IMR-90 (cell line): ENCODE measurements at regions not wholly inside any gene's neighbourhood (a gene's known extent, or its start where the extent isn't known, plus 50 kb on each side); places are given as distances from the start of the nearest gene placed in this dataset.

ENCODE experiments used
- ATAC-seq: fragments of 200-7000 bp; cut with Tn5 transposase; 2 replicates; pipeline ENCODE4 v1.9.1; 2020; ENCODE audit warnings: low read depth, mild to moderate bottlenecking, moderate library complexity
- BruUV-seq: library from RNA; stranded (reverse); fragments of 400-500 nt; replicated peaks from 2 replicates; lab custom pipeline; 2021; lab: Mats Ljungman, UMichigan
- CTCF ChIA-PET: fragments of 300-600 bp; formaldehyde crosslinking; extraction: SDS; loops from one replicate; lab custom pipeline; 2021; ENCODE audit warnings: antibody characterized with exemption; lab: Yijun Ruan, JAX
- POLR2A ChIA-PET: fragments of 300-600 bp; sonication (Branson Sonifier 250); formaldehyde crosslinking; loops from one replicate; lab custom pipeline; 2022; ENCODE audit warnings: antibody characterized with exemption; ENCODE audit not compliant: unreplicated experiment; lab: Charles Lee
- DNase-seq: peaks from one replicate; pipeline ENCODE4 v3.0.0; 2013
- H2AFZ ChIP-seq: replicated peaks from 2 replicates; pipeline ENCODE3; 2013; ENCODE audit warnings: low read length, mild to moderate bottlenecking; ENCODE audit not compliant: poor library complexity
- H2AK5ac ChIP-seq: 2 replicates; pipeline ENCODE4 v1.6.1; 2013; ENCODE audit warnings: low read depth, low read length, inconsistent platforms
- H2AK9ac ChIP-seq: replicated peaks from 2 replicates; pipeline ENCODE3; 2013; ENCODE audit warnings: mild to moderate bottlenecking, low read depth, low read length, moderate library complexity; ENCODE audit not compliant: poor library complexity
- H2BK120ac ChIP-seq: 2 replicates; pipeline ENCODE4 v1.6.1; 2013; ENCODE audit warnings: low read depth, low read length, inconsistent platforms
- H2BK15ac ChIP-seq: 3 replicates; pipeline ENCODE4 v1.6.1; 2013; ENCODE audit warnings: low read depth, low read length, inconsistent platforms
- H2BK20ac ChIP-seq: 2 replicates; pipeline ENCODE4 v1.6.1; 2013; ENCODE audit warnings: low read depth, mild to moderate bottlenecking, inconsistent platforms, low read length, moderate library complexity
- H2BK5ac ChIP-seq: 2 replicates; pipeline ENCODE4 v1.6.1; 2013; ENCODE audit warnings: mild to moderate bottlenecking, low read depth, low read length, inconsistent platforms; ENCODE audit not compliant: poor library complexity, severe bottlenecking
- H3K14ac ChIP-seq: replicated peaks from 2 replicates; pipeline ENCODE4 v1.6.1; 2013; ENCODE audit warnings: low read depth, low read length, inconsistent platforms
- H3K18ac ChIP-seq: 2 replicates; pipeline ENCODE4 v1.6.1; 2013; ENCODE audit warnings: low read depth, low read length, control low read depth
- H3K23ac ChIP-seq: 2 replicates; pipeline ENCODE4 v1.6.1; 2013; ENCODE audit warnings: low read depth, low read length, inconsistent platforms
- H3K27ac ChIP-seq: 2 replicates; pipeline ENCODE4 v1.5.1; 2013; ENCODE audit warnings: mild to moderate bottlenecking, control low read depth, low read length; ENCODE audit not compliant: insufficient read depth
- H3K27me3 ChIP-seq: 2 replicates; pipeline ENCODE4 v1.6.1; 2013; ENCODE audit warnings: low read length; ENCODE audit not compliant: control insufficient read depth, insufficient read depth
- H3K36me3 ChIP-seq: 2 replicates; pipeline ENCODE4 v1.6.1; 2013; ENCODE audit warnings: low read length, mixed read lengths; ENCODE audit not compliant: control insufficient read depth, insufficient read depth
- H3K4ac ChIP-seq: 2 replicates; pipeline ENCODE4 v1.6.1; 2013; ENCODE audit warnings: low read depth, low read length, inconsistent platforms
- H3K4me1 ChIP-seq: 2 replicates; pipeline ENCODE4 v1.6.1; 2013; ENCODE audit warnings: low read length, mixed read lengths; ENCODE audit not compliant: control insufficient read depth, insufficient read depth
- H3K4me2 ChIP-seq: 2 replicates; pipeline ENCODE4 v1.6.1; 2013; ENCODE audit warnings: low read depth, mild to moderate bottlenecking, control low read depth, low read length, moderate library complexity
- H3K4me3 ChIP-seq: 2 replicates; pipeline ENCODE4 v1.5.1; 2013; ENCODE audit warnings: low read depth, mild to moderate bottlenecking, control low read depth, low read length, moderate library complexity; ENCODE audit not compliant: insufficient read depth
- H3K56ac ChIP-seq: 2 replicates; pipeline ENCODE4 v1.6.1; 2013; ENCODE audit warnings: low read length, inconsistent platforms; ENCODE audit not compliant: insufficient read depth; ENCODE audit errors: extremely low read depth
- H3K79me1 ChIP-seq, 2 experiments: 2 replicates each; pipeline ENCODE4 v1.6.1; 2013; ENCODE audit warnings: low read length in 2 of 2, inconsistent platforms in 1 of 2, low read depth in 1 of 2
- H3K9ac ChIP-seq: 2 replicates; pipeline ENCODE4 v1.6.1; 2013; ENCODE audit warnings: low read depth, low read length, control low read depth
- H3K9me1 ChIP-seq: 2 replicates; pipeline ENCODE4 v1.6.1; 2013; ENCODE audit warnings: low read length, inconsistent platforms; ENCODE audit not compliant: insufficient read depth
- H3K9me3 ChIP-seq: 2 replicates; pipeline ENCODE4 v1.6.1; 2013; ENCODE audit warnings: low read length; ENCODE audit not compliant: control insufficient read depth, insufficient read depth
- H4K20me1 ChIP-seq: 2 replicates; pipeline ENCODE4 v1.6.1; 2013; ENCODE audit warnings: low read length, inconsistent platforms; ENCODE audit not compliant: insufficient read depth
- H4K5ac ChIP-seq: 2 replicates; pipeline ENCODE4 v1.6.1; 2013; ENCODE audit warnings: mild to moderate bottlenecking, low read depth, low read length, control low read depth
- H4K8ac ChIP-seq, 2 experiments: 2 replicates each; pipeline ENCODE4 v1.6.1; 2013; ENCODE audit warnings: low read depth in 2 of 2, low read length in 2 of 2, control low read depth in 1 of 2, inconsistent platforms in 1 of 2
- H4K91ac ChIP-seq: 2 replicates; pipeline ENCODE4 v1.6.1; 2013; ENCODE audit warnings: low read depth, low read length, inconsistent platforms; ENCODE audit not compliant: insufficient read depth
- BHLHE40 ChIP-seq: fragments of 150-350 bp; IDR thresholded peaks from 2 replicates; pipeline ENCODE4 v1.6.1; 2016; ENCODE audit warnings: mild to moderate bottlenecking, low read depth, low read length
- POLR2A ChIP-seq: IDR thresholded peaks from 2 replicates; pipeline ENCODE4 v1.6.1; 2012; ENCODE audit warnings: mild to moderate bottlenecking, low read depth, low read length
- dilution Hi-C: fragments of 300-500 bp; cut with HindIII; formaldehyde crosslinking; loops from one replicate; pipeline ENCODE4 v1.14.3; 2018; ENCODE audit warnings: low sequenced_read_pairs; ENCODE audit not compliant: unreplicated experiment
- in situ Hi-C: fragments of 300-500 bp; cut with MboI; formaldehyde crosslinking; loops from 3 replicates; pipeline ENCODE4 v1.14.3; 2019; ENCODE audit warnings: low sequenced_read_pairs, inconsistent platforms, mixed read lengths
- intact Hi-C: fragments of 100-400 bp; cut with micrococcal nuclease; formaldehyde crosslinking; loops from 2 replicates; pipeline ENCODE4 v1.10.0; 2022

- DNase-seq (no peak), ATAC-seq (no peak)
- no peak overlapping the region for H2AFZ ChIP-seq
- H3K4me1 ChIP-seq = no peaks in the 10 kb centered on the region; the same call in 1 of the 2 replicates
- ChIA-PET CTCF (no interaction called here), POLR2A (no interaction called here)
- H3K9me1 ChIP-seq = no peaks in the 10 kb centered on the region
- no peak overlapping the region for H3K9ac ChIP-seq
- no peak overlapping the region for H3K4me2 ChIP-seq
- H2BK15ac ChIP-seq = no peak overlapping the region
- TF ChIP-seq POLR2A = no peak
- no peak for TF ChIP-seq BHLHE40
- no peaks in the 10 kb centered on the region for H3K36me3 ChIP-seq
- H2AK9ac ChIP-seq = no peak overlapping the region
- H3K27ac ChIP-seq = no peak overlapping the region
- H3K18ac ChIP-seq = no peak overlapping the region
- H3K79me1 ChIP-seq = no peaks in the 10 kb centered on the region
- no peak overlapping the region for H3K23ac ChIP-seq
- intact Hi-C loops = no loop called here
- H3K4me3 ChIP-seq = no peak overlapping the region
- dilution Hi-C loops = no loop called here
- H2BK5ac ChIP-seq = no peak overlapping the region
- H4K5ac ChIP-seq = no peak overlapping the region
- no peak overlapping the region for H4K8ac ChIP-seq
- no peak overlapping the region for H2BK20ac ChIP-seq
- no TSS peak for BruUV-seq
- H4K20me1 ChIP-seq = no peaks in the 10 kb centered on the region
- no peak overlapping the region for H3K56ac ChIP-seq
- no peak overlapping the region for H3K4ac ChIP-seq
- H3K9me3 ChIP-seq = no peaks in the 10 kb centered on the region
- peaks cover 30% of the 10 kb centered on the region for H3K27me3 ChIP-seq
- H3K14ac ChIP-seq = no peak overlapping the region
- no peak overlapping the region for H2BK120ac ChIP-seq
- H2AK5ac ChIP-seq = no peak overlapping the region
- in situ Hi-C loops = no loop called here
- no peak overlapping the region for H4K91ac ChIP-seq
Measured at GRCh38 chr1:229069176-229069575, 201.7 kb upstream of the RAB4A start.
